ENCODE measurements at regions not wholly inside any gene's neighbourhood (a gene's known extent, or its start where the extent isn't known, plus 50 kb on each side); places are given as distances from the start of the nearest gene placed in this dataset.

DNA sequence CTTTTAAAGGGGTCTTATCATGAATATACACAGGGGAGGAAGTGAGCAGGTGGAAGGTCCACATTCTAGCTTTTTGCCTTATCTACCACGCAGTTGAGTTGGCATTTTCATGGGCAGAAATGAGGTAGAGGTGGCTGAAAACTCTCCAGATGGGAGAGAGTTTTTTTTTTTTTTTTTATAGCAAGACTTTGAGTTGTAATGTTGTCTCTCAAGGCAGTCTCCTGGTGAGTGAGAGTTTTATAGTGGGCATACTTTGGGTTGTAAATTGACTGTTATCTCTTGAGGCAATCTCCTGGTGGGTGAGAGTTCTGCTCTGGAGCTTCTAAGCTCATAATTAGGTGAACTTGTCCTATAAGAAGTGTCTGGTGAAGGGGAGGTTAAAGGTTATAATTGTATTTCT, 191.7 kb upstream of the NAALADL2 start:
- no peak for TF ChIP-seq EZH2 (IDR thresholded peaks at IDR 0.05; ENCODE audit: low read length, missing control alignments)
- TF ChIP-seq, protein P1, sequence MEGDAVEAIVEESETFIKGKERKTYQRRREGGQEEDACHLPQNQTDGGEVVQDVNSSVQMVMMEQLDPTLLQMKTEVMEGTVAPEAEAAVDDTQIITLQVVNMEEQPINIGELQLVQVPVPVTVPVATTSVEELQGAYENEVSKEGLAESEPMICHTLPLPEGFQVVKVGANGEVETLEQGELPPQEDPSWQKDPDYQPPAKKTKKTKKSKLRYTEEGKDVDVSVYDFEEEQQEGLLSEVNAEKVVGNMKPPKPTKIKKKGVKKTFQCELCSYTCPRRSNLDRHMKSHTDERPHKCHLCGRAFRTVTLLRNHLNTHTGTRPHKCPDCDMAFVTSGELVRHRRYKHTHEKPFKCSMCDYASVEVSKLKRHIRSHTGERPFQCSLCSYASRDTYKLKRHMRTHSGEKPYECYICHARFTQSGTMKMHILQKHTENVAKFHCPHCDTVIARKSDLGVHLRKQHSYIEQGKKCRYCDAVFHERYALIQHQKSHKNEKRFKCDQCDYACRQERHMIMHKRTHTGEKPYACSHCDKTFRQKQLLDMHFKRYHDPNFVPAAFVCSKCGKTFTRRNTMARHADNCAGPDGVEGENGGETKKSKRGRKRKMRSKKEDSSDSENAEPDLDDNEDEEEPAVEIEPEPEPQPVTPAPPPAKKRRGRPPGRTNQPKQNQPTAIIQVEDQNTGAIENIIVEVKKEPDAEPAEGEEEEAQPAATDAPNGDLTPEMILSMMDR (conservative IDR thresholded peaks at IDR 0.05 in 1 of 2, IDR thresholded peaks at IDR 0.05 in 1 of 2; ENCODE audit: low read depth in 1 of 2, low read length in 2 of 2), result no peak

All from fibroblast of lung (primary cell).